ENCODE measurements at regions not wholly inside any gene's neighbourhood (a gene's known extent, or its start where the extent isn't known, plus 50 kb on each side); places are given as distances from the start of the nearest gene placed in this dataset.

GRCh38 chr3:94187697-94188096 lies 124.8 kb downstream of the NSUN3 start:
- TF ChIP-seq, protein P1, sequence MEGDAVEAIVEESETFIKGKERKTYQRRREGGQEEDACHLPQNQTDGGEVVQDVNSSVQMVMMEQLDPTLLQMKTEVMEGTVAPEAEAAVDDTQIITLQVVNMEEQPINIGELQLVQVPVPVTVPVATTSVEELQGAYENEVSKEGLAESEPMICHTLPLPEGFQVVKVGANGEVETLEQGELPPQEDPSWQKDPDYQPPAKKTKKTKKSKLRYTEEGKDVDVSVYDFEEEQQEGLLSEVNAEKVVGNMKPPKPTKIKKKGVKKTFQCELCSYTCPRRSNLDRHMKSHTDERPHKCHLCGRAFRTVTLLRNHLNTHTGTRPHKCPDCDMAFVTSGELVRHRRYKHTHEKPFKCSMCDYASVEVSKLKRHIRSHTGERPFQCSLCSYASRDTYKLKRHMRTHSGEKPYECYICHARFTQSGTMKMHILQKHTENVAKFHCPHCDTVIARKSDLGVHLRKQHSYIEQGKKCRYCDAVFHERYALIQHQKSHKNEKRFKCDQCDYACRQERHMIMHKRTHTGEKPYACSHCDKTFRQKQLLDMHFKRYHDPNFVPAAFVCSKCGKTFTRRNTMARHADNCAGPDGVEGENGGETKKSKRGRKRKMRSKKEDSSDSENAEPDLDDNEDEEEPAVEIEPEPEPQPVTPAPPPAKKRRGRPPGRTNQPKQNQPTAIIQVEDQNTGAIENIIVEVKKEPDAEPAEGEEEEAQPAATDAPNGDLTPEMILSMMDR (IDR thresholded peaks at IDR 0.05) = no peak
- no peak for TF ChIP-seq POLR2A (IDR thresholded peaks at IDR 0.05)
